Prostate gland (tissue), 2 donors: ENCODE measurements at regions not wholly inside any gene's neighbourhood (a gene's known extent, or its start where the extent isn't known, plus 50 kb on each side); places are given as distances from the start of the nearest gene placed in this dataset.

ENCODE experiments used
- CTCF ChIP-seq, 4 experiments: fragments of 200-600 bp in 2 of 4; fragments of 450-650 bp in 2 of 4; sonication (generic) in 2 of 4; IDR thresholded peaks; 1 replicate in 3 of 4; 2 replicates in 1 of 4; pipeline ENCODE4 v1.5.1; 2016 to 2019; ENCODE audit warnings: antibody characterized with exemption in 4 of 4, mild to moderate bottlenecking in 2 of 4, moderate library complexity in 2 of 4
- POLR2A ChIP-seq: fragments of 450-650 bp; IDR thresholded peaks from one replicate; pipeline ENCODE4 v1.6.1; 2016; ENCODE audit warnings: antibody characterized with exemption, mild to moderate bottlenecking
- POLR2AphosphoS5 ChIP-seq: sonication (generic); formaldehyde crosslinking; IDR thresholded peaks from one replicate; pipeline ENCODE4 v1.6.1; 2017; ENCODE audit warnings: antibody characterized with exemption

- TF ChIP-seq POLR2A (no peak), CTCF (IDR thresholded peaks at IDR 0.05) (no peak), POLR2AphosphoS5 (no peak)
Measured at GRCh38 chr14:28671425-28671824, 95.2 kb upstream of the FOXG1 start.
